Lower leg skin (tissue), 4 donors: ENCODE measurements at regions not wholly inside any gene's neighbourhood (a gene's known extent, or its start where the extent isn't known, plus 50 kb on each side); places are given as distances from the start of the nearest gene placed in this dataset.

ENCODE experiments used
- DNase-seq, 2 donors: peaks; one replicate each; pipeline ENCODE4 v3.0.0-alpha.2; 2019; ENCODE audit warnings: low spot score in 2 of 2
- H3K4me3 ChIP-seq: fragments of 200-600 bp; sonication (generic); 2 replicates; pipeline ENCODE4 v1.5.1; 2017; ENCODE audit warnings: mild to moderate bottlenecking, low read depth; ENCODE audit not compliant: poor library complexity, severe bottlenecking
- CTCF ChIP-seq, 3 donors: fragments of 450-650 bp; IDR thresholded peaks; one replicate each; pipeline ENCODE4 v1.5.1; 2016; ENCODE audit warnings: antibody characterized with exemption in 3 of 3, mild to moderate bottlenecking in 3 of 3, moderate library complexity in 2 of 3
- POLR2A ChIP-seq, 2 donors: fragments of 450-650 bp; IDR thresholded peaks; one replicate each; pipeline ENCODE4 v1.6.1; 2016 to 2017; ENCODE audit warnings: antibody characterized with exemption in 2 of 2, mild to moderate bottlenecking in 1 of 2, moderate library complexity in 1 of 2
- WGBS, 2 donors: methylation state at CpG; one replicate each; pipeline ENCODE4 v1.1.5; 2018; 5-methylcytosine and 5-hydroxymethylcytosine counted together
- intact Hi-C: fragments of 100-400 bp; cut with DNase I; formaldehyde crosslinking; loops from one replicate; pipeline ENCODE4 v1.15.0; 2023; ENCODE audit warnings: low total_unique reads

- TF ChIP-seq CTCF (IDR thresholded peaks at IDR 0.05) (no peak), POLR2A (IDR thresholded peaks at IDR 0.05) (no peak)
These were observed 144.7 kb downstream of the COL6A3 start for GRCh38 chr2:237269138-237269875.

GRCh38 chr2:237270520-237270919 lies 143.4 kb downstream of the COL6A3 start:
- TF ChIP-seq CTCF (IDR thresholded peaks at IDR 0.05) (no peak), POLR2A (IDR thresholded peaks at IDR 0.05) (no peak)
- H3K4me3 ChIP-seq = no peak overlapping the region
- intact Hi-C loops = no loop called here
- DNase-seq = no peak
- WGBS, 2 donors = 63 to 69% methylated on average over 3 of the region's 3 CpGs

More at GRCh38 chr2:237269138-237269875, 144.7 kb downstream of the COL6A3 start:
- no peak overlapping the region for H3K4me3 ChIP-seq
- WGBS, 2 donors = 77 to 86% methylated on average over 8 of the region's 8 CpGs
- DNase-seq = no peak
- intact Hi-C loops = no loop called here

GRCh38 chr2:237271698-237272652 lies 142.0 kb downstream of the COL6A3 start:
- TF ChIP-seq POLR2A (IDR thresholded peaks at IDR 0.05) (no peak), CTCF (IDR thresholded peaks at IDR 0.05) (no peak)
- no peak for DNase-seq
- 82 to 91% methylated on average over 6 of the region's 6 CpGs for WGBS, 2 donors
- no peak overlapping the region for H3K4me3 ChIP-seq
- intact Hi-C loops = no loop called here
